ENCODE measurements at regions not wholly inside any gene's neighbourhood (a gene's known extent, or its start where the extent isn't known, plus 50 kb on each side); places are given as distances from the start of the nearest gene placed in this dataset.
"Not testable (repeated sequence)": the region's sequence is repeated elsewhere in the genome, so short reads cannot be mapped to it uniquely, and the experiment has no call there.

DNA sequence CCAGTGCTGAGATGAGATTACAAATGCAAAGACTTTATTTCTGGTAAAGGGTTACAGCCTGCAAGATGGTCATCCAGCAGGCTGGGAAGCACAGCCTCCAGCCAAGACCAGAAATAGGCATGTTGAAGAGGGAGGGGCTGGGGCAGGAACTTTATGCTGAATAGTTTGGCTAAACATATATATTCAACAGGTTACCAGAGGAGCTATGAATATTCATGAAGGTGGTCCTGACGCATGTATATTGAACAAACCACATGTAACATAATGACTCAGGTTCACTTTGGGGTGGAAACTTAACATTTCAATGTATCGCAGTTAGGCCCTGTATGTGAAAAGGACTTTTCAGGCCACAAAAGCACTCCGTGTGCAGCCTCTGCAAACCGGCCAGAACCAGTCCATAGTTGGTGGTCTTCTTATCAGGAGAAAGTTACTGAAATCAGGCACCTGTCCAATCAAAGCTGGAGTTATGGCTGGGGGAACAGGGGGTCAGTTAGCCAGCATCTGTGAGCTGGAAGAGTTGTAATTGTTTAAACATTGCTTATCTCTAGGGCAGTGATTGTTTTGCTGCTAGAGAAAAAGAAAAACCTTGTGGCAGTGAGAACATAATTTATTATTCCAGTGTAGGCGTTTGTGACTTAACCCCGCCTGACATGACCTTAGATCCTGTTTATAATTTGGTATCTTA lies 372.9 kb upstream of the AUTS2 start:
- no peak for DNase-seq (ENCODE audit: low read depth)

DNA sequence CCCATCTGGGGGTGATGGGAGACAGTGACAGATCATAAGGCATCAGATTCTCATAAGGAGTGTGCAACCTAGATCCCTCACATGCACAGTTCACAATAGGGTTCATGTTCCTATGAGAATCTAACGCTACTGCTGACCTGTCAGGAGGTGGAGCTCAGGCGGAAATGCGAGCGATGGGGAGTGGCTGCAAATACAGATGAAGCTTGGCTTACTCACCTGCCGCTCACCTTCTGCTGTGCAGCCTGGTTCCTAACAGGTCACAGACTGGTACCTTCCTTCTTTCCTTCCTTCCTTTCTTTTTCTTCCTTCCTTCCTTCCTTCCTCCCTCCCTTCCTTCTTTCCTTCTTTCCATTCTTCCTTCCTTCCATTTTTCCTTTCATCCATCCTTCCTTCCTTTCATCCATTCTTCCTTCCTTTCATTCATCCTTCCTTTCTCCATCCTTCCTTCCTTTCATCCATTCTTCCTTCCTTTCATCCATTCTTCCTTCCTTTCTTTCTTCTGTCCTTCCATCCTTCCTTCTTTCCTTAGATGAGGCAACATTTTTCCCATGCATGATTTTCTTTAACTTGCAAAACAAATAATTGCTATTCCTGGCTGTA lies 370.0 kb upstream of the AUTS2 start:
- no peak for DNase-seq (ENCODE audit: low read depth)

DNA sequence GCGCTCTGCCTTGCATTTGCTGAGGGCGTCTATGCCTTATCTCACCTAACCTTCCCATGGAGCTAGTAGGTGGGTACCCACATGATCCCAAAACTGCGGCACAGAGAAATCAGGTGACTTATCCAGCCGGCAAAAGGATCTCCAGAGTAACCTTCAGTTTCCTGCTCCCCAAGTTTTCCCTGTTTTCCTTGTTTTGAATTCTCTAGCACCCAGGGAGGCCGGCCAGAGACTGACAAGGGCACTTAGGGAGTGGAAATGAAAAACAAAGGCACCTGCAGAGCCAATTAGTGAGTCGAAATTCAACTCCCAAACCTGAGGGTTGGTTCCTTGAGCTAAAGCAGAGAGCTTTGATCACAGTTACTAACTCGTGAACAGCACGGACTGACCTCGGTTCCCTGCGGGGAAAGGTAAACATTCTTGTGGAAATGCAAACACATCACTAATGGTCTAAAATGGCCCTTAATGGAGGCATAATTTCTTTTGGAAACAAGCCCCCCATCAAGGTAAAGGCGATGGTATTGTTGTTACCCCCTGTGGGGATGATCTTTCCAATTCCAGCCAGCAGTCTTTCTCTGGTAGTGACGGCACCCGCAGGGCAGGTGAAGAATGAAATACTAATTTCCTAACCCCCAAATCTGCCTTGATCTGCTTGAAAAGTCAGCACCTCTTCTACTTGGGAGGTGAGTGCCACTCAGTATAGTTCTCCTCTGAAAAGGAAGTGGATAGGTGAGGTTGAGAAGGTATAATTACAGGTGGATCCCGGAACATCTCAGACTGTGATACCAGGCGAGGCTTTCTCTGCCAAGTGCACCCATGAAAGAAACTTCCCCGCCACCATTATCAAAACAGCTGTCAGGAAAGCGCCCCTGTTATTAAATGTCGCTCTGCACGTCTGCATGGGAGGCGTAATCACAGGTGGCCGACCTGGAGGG lies 365.6 kb upstream of the AUTS2 start:
- DNase-seq (ENCODE audit: low read depth): no peak

DNA sequence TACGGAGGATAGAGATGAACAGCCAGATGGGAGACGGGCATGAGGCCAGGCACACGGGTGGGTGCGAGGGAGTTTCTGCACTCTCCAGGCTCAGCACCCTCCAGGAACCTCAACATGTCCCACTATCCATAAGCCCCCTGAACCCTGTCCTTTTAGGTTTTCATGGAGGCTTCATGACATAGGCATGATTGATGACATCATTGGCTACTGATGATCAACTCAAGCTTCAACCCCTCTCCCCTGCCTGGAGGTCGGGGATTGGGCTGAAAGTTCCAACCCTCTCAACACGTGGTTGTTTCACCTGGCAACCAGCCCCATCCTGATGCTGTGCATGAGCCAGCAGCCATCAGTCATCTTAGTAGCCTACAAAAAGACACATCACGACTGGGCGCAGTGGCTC lies 360.7 kb upstream of the AUTS2 start:
- no peak for DNase-seq (ENCODE audit: low read depth)

GRCh38 chr7:69243016-69243415 lies 355.3 kb upstream of the AUTS2 start:
- no peak for DNase-seq (ENCODE audit: low read depth)

DNA sequence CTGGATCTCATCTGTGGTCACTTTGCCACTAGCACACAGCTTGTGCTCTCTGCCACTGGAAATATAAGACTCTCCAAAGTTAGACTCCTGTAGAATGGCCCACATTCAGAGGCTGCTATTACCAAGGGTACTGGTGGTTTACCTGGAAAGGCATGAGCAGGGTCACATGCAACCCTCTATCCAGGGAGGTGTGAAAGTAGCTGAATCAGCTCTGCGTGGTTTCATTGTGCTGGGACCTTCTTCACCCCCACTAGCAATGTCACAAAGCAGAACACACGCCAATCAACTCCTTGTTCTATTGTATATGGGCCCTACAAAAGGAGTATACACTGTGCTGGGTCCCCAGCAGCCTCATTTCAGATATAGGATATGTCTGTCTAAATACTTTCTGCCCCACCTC lies 353.6 kb upstream of the AUTS2 start:
- DNase-seq (ENCODE audit: low read depth): no peak

DNA sequence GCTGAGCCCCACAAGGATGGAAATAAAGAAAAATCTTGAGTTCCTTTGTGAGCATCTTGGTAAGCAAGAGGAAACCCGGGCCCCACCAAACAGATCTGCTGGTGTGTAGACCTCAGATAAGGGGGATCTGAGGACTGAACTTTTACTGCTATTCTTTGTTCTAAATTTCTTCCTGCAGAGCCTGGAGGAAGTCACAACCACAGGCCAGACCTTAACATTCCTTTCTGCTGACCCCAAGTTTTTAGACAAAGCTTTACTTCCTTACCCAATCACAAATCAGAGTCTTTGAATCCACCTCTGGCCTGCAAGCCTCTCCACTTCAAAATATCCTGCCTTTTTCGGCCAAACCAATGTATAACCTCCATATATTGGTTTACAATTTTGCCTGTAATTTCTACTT lies 352.6 kb upstream of the AUTS2 start:
- DNase-seq (ENCODE audit: low read depth): peak; percentile 11

- no peak for DNase-seq (ENCODE audit: low read depth)
Observed at GRCh38 chr7:69246758-69247157, 351.5 kb upstream of the AUTS2 start.

DNA sequence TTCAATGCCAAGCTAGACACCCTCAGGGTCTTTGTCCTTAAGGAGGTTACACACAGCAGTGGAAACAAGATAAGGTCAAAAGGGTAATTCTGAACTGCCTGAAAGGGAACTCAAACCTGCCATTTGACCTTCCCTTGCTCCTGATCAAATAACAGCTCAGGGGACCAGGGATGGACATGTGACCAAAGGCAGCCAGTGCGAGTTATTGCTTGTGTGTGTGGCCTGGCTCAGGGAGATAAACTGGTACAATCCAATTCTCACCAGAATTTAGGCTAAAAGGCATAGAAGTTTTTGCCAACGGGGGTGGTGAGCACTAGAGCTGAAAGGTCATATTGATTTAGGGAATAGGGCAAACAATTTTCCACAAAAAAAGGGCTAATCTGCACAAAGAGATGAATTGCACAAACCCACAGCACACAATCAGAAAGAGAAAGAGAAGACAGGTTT lies 349.9 kb upstream of the AUTS2 start:
- DNase-seq (ENCODE audit: low read depth): not testable (repeated sequence)

- no peak for DNase-seq (ENCODE audit: low read depth)
Observed at GRCh38 chr7:69250958-69251357, 347.3 kb upstream of the AUTS2 start.

GRCh38 chr7:69254643-69255042 lies 343.6 kb upstream of the AUTS2 start:
- DNase-seq (ENCODE audit: low read depth): no peak

- DNase-seq (ENCODE audit: low read depth): peak; percentile 67
Observed at GRCh38 chr7:69256634-69257081, 341.6 kb upstream of the AUTS2 start.

- no peak for DNase-seq (ENCODE audit: low read depth)
Observed at GRCh38 chr7:69257592-69257991, 340.7 kb upstream of the AUTS2 start.

DNA sequence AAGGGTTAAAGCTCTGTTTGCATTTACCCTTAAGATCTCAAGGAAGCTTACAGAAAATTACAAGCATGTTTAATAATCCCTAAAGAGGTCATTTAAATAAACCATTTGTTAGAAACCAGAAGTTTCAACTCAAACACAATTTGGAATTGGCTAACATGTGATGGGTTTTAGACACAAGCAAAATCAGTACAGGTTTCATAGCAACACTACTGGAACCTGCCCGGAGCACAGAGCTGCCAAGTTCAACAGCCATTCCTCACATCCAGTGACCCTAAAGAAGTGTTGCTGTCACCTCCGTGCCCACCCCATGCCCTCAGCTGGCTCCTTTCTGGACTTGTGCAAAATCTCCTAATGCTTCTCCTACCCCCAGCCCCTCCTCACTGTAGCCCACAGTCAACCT lies 338.8 kb upstream of the AUTS2 start:
- DNase-seq (ENCODE audit: low read depth): no peak

DNA sequence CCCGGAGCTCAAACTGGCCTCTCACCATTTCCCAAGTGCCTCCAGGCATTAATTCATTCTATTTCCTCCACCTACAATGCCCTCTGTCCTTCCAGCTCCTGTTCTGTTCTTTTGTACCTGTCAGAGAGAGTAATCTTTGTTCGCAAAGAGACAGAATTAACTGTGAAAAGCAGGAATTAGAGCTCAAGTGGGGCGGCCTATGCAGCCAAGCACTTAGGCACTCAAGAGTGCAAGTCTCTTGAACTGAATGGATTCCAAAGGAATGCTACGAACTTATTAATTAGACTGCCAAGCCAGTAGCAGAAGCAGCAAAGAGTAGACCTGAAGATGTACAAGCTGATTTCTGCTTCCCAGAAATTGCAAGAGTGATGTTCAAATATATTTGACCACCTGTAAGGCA lies 338.3 kb upstream of the AUTS2 start:
- DNase-seq (ENCODE audit: low read depth): no peak

- no peak for DNase-seq (ENCODE audit: low read depth)
Observed at GRCh38 chr7:69263550-69263949, 334.7 kb upstream of the AUTS2 start.

DNA sequence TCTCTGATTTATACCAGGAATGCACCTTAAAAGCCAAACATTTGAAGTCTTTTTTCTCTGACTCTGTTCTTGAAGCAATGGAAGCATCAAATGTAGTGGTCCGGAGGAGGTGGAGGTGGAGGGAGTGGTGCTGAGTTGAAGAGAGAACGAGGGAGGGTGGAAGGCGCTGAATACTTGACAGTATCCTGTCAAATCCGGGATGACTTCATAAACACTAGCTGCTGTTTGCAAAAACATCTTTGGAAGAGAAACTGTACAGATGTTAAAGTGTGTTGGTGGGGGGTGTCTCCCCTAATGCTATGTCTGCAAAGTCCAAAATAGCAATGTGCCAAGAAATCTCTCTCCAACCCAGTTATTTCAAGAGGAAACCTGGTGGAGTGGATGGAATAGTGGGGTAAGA lies 328.5 kb upstream of the AUTS2 start:
- DNase-seq (ENCODE audit: low read depth): no peak

- no peak for DNase-seq (ENCODE audit: low read depth)
Observed at GRCh38 chr7:69272101-69272500, 326.2 kb upstream of the AUTS2 start.

DNA sequence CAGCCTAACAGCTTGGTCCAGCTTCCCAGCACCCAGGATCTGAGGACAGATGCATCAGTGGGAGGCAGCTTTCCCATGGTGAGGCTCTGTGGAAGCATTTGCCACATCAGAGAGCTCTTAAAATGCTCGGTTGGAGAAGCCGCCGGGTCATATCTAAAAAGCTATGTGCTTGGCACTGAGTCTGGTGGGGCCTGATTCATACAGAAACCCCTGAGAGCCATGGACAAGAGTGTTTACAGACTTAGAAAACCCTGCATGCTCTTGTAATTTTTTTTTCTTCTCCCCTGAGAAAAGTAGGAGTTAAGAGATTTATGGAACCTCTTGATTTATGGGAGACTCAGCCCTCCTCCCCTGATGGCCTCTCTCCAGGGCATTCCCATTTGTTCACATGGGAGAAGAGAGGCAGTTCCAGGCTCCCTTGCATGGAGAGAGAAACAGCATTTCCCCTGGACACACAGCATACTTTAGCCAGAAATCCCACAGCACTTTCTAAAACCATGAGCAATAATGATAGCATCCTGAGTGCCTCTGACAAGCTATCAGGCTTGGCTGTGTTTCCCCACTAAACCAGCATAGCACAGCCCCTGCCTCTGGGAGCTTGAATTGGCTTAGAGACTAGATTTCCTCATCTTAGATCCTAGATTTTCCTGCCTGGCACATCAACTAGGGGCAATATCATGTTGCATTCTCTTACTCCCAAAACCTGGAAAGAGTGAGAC lies 322.1 kb upstream of the AUTS2 start:
- no peak for DNase-seq (ENCODE audit: low read depth)

DNA sequence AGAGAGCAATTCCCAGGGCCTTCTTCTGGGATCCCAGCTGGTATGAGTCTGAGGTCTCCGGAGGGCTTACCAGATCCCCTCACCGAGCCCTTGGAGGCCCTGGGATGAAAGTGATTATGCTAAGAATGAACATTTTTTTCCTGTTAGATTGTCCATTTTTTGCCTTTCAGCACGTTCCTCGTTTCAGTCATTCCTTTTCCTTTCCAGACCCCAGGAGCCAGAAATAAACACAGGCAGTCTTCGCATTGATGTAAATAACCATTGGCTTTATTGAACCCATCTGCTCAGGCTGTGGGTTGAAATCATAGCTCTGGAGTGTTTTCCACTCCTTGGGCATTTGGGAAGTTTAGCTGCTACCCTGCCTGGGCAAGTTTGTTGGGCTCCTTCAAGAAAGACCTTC lies 320.9 kb upstream of the AUTS2 start:
- no peak for DNase-seq (ENCODE audit: low read depth)

- no peak for DNase-seq (ENCODE audit: low read depth)
Observed at GRCh38 chr7:69282946-69283345, 315.3 kb upstream of the AUTS2 start.

DNA sequence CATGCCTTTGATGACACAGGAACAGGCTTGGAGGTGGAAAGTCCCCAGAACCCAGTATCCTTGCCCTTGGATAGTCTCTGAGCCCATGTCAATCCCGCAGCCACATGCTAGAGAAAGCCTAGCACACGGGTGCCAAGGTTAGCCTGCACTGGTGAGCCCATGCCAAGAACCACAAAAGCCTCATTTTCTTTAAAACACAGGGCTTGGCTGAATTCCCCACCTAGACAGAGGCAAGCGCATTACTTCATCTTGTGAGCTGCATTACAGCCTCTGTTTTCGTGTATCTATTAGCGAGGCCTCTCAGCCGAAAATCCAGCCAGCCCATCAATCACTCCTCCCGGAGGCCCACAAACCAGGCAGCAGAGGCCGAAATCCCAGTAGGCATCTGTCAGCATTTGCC lies 314.9 kb upstream of the AUTS2 start:
- peak; percentile 8 for DNase-seq (ENCODE audit: low read depth)
